Thoracic aorta (tissue), 2 donors: ENCODE measurements at regions not wholly inside any gene's neighbourhood (a gene's known extent, or its start where the extent isn't known, plus 50 kb on each side); places are given as distances from the start of the nearest gene placed in this dataset.

Experiments used
- ATAC-seq: fragments of 150-250 bp; one replicate; pipeline ENCODE4 v1.8.0; 2017; ENCODE audit warnings: low read depth; ENCODE audit not compliant: insufficient number of reproducible peaks, low FRiP score
- DNase-seq: peaks from one replicate; pipeline ENCODE4 v3.0.0-alpha.2; 2020; ENCODE audit warnings: low spot score
- H3K27ac ChIP-seq, 2 donors: fragments of 200-600 bp; sonication (generic); 1 replicate in 1 of 2; 2 replicates in 1 of 2; pipeline ENCODE4 v1.5.1; 2016; ENCODE audit warnings: mild to moderate bottlenecking in 2 of 2, moderate library complexity in 2 of 2
- H3K27me3 ChIP-seq: fragments of 200-600 bp; sonication (generic); replicated peaks from 2 replicates; pipeline ENCODE4 v1.6.0; 2016; ENCODE audit warnings: mild to moderate bottlenecking; ENCODE audit not compliant: insufficient read depth
- H3K36me3 ChIP-seq: fragments of 200-600 bp; sonication (generic); one replicate; pipeline ENCODE4 v1.5.1; 2016
- H3K4me1 ChIP-seq, 2 donors: fragments of 200-600 bp; sonication (generic); 1 replicate in 1 of 2; 2 replicates in 1 of 2; pipeline versions ENCODE4 v1.5.1 to v1.6.0; 2016; ENCODE audit warnings: low read depth in 2 of 2, mild to moderate bottlenecking in 1 of 2; ENCODE audit not compliant: control insufficient read depth in 1 of 2
- H3K4me3 ChIP-seq: fragments of 200-600 bp; sonication (generic); 2 replicates; pipeline ENCODE4 v1.5.1; 2016; ENCODE audit warnings: mild to moderate bottlenecking
- H3K9me3 ChIP-seq: fragments of 200-600 bp; sonication (generic); 2 replicates; pipeline ENCODE4 v1.5.1; 2016
- TF ChIP-seq, protein P1 (sequence below): fragments of 200-600 bp; sonication (generic); IDR thresholded peaks from one replicate; pipeline ENCODE4 v1.5.1; 2019; ENCODE audit warnings: antibody characterized with exemption

DNA sequence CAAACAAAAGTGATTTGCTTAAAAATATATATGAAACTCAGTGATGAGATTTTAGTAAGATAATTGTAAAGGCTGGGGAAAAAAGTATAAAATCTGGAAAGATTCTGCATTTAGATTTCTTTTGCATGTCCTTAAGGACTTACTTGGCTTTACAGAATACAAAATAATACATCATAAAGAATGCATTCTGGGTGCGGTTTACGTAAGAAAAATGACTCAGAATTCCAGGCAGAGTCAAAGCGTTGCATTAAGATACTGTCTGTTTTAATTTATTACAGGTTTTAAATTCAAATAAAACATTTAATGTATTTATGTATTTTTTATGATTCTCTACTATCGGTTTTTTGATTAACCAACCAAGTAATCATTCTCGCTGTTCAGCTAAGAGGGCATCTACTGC is 178.0 kb downstream of the SH3BP4 start:
- Histone ChIP-seq H3K4me1 (no peaks in the 10 kb centered on the region), H3K4me3 (no peak overlapping the region), H3K27ac (no peak overlapping the region), H3K36me3 (no peaks in the 10 kb centered on the region), H3K9me3 (no peaks in the 10 kb centered on the region), H3K27me3 (no peaks in the 10 kb centered on the region)
- DNase-seq = no peak
- TF ChIP-seq, protein P1, sequence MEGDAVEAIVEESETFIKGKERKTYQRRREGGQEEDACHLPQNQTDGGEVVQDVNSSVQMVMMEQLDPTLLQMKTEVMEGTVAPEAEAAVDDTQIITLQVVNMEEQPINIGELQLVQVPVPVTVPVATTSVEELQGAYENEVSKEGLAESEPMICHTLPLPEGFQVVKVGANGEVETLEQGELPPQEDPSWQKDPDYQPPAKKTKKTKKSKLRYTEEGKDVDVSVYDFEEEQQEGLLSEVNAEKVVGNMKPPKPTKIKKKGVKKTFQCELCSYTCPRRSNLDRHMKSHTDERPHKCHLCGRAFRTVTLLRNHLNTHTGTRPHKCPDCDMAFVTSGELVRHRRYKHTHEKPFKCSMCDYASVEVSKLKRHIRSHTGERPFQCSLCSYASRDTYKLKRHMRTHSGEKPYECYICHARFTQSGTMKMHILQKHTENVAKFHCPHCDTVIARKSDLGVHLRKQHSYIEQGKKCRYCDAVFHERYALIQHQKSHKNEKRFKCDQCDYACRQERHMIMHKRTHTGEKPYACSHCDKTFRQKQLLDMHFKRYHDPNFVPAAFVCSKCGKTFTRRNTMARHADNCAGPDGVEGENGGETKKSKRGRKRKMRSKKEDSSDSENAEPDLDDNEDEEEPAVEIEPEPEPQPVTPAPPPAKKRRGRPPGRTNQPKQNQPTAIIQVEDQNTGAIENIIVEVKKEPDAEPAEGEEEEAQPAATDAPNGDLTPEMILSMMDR = no peak
- no peak for ATAC-seq

DNA sequence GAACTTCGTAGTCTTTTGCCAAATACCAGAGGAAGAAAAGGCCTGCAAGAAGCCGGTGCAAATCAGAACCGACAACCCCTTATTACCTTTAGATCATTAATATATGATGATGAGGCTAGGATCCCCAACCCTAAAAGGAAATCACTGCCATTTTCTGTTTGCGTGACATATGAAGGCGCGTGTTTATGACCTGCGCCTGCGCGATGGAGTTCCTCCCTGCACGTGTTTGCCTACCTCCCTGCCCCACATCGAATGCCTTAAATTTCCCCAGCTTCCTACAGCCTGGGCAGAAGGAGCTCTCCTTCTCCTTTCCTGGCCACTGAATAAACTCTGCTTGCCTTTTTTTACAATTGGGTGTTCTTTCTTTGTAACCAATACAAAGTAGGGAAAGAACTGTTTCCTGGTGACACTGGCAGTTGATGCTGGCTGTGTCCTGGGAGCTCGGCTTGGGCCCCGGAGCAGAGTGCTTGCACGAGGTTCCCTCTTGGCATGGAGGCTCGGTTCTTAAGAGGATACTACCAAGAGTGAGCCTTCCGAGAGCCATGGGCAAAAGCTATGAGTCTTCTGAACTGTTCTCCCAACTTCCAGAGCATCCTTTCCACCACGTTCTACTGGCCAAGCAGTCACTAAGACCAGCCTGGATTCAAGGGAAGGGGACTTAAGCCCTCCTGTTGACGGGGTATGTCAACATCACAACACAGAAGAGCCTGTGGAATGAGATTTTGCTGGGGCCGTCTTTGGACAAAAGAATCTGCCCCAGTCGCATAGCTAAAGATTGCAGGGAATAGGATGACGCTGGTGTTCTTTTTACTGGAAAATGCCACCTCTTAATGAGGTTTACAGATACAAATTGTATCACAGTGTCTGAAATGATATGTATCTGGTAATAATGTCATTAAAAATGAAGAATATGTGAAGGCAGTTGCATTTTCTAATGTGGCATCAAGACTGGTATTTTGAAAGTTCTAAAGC is 179.8 kb downstream of the SH3BP4 start:
- Histone ChIP-seq H3K4me1 (no peaks in the 10 kb centered on the region), H3K27ac (no peak overlapping the region), H3K36me3 (no peaks in the 10 kb centered on the region), H3K27me3 (no peaks in the 10 kb centered on the region), H3K4me3 (no peak overlapping the region), H3K9me3 (no peaks in the 10 kb centered on the region)
- no peak for ATAC-seq
- TF ChIP-seq, protein P1 = no peak
- DNase-seq = no peak

DNA sequence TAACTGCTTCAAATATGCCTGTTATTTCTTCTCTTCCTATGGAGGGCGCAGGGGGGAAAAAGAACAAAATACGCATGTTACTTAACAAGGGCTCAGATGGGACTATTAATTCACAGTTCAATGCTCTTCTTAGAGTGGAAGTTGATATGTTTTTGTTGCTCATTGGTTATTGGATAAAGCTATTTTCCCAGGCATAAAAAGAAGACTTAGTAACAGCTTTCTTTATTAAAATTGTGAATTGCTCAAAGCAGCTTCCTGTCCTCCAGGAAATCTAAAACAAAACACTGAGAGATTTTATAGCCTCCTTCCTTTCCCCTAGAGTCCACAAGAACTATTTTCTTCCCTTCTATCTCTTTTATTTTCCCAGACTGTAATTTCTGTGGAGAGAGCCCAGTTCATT is 180.8 kb downstream of the SH3BP4 start:
- Histone ChIP-seq H3K4me3 (no peak overlapping the region), H3K27ac (no peak overlapping the region), H3K27me3 (no peaks in the 10 kb centered on the region), H3K4me1 (no peaks in the 10 kb centered on the region), H3K36me3 (no peaks in the 10 kb centered on the region), H3K9me3 (no peaks in the 10 kb centered on the region)
- DNase-seq (no peak), ATAC-seq (no peak)
- TF ChIP-seq, protein P1 = no peak

DNA sequence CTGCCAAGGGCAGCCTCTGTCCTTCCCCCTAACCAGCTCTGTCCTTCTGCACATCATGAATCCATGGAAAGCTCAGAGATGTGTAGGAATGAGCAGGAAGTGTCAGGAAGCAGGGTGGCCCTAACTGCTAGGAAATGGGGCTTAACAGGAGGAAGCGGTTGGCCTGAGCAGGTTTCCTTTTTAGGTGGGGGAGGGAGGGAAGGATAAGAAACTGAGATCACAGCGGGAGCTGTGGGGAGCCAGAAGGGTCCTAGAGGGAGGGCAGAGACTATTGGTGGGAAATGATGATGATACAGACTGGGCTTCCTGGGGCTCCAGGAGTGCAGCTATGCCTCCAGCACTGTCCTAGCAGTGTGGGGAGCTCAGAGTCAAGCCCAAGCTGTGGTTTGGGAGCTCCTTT is 182.0 kb downstream of the SH3BP4 start:
- no peaks in the 10 kb centered on the region for H3K36me3 ChIP-seq
- no peaks in the 10 kb centered on the region for H3K9me3 ChIP-seq
- DNase-seq (no peak), ATAC-seq (no peak)
- no peaks in the 10 kb centered on the region for H3K4me1 ChIP-seq
- TF ChIP-seq, protein P1 = no peak
- no peak overlapping the region for H3K27ac ChIP-seq
- no peak overlapping the region for H3K4me3 ChIP-seq
- no peaks in the 10 kb centered on the region for H3K27me3 ChIP-seq

DNA sequence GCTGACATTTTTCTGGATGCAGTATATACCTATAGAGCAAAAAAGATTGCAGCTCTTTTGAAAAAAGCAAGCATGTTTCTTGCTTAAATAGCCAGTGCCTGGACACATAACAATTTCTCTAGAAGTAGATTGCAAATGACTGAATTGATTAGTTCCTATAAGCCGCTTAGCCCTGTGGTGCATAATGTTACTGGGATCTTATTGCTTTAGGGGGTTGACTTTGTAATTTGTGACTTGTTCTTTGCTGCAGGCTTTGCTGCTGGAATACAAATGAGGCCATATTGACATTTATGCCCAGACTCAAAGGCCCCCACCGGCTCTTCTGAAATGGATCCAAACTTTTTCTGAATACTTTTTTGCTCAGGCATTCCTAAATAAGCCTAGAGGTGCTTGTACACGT is 182.6 kb downstream of the SH3BP4 start:
- DNase-seq (no peak), ATAC-seq (no peak)
- Histone ChIP-seq H3K27me3 (no peaks in the 10 kb centered on the region), H3K9me3 (no peaks in the 10 kb centered on the region), H3K36me3 (no peaks in the 10 kb centered on the region), H3K4me3 (no peak overlapping the region), H3K4me1 (no peaks in the 10 kb centered on the region), H3K27ac (no peak overlapping the region)
- TF ChIP-seq, protein P1 = no peak
